Esophagus squamous epithelium (tissue), 4 donors: ENCODE measurements at regions not wholly inside any gene's neighbourhood (a gene's known extent, or its start where the extent isn't known, plus 50 kb on each side); places are given as distances from the start of the nearest gene placed in this dataset.

Experiments used
- CTCF ChIP-seq, 6 experiments: fragments of 450-650 bp in 4 of 6; fragments of 200-600 bp in 2 of 6; sonication (generic) in 2 of 6; IDR thresholded peaks; one replicate each; pipeline ENCODE4 v1.5.1; 2016 to 2019; ENCODE audit warnings: antibody characterized with exemption in 6 of 6, mild to moderate bottlenecking in 4 of 6, moderate library complexity in 4 of 6
- POLR2A ChIP-seq, 4 donors: fragments of 450-650 bp; IDR thresholded peaks; one replicate each; pipeline ENCODE4 v1.6.1; 2017; ENCODE audit warnings: antibody characterized with exemption in 4 of 4, mild to moderate bottlenecking in 4 of 4, moderate library complexity in 3 of 4

- TF ChIP-seq CTCF (IDR thresholded peaks at IDR 0.05) (peak in 1 of 6 experiments; percentile 9), POLR2A (IDR thresholded peaks at IDR 0.05) (no peak)
Observed at GRCh38 chr1:185412385-185413087, 95.5 kb upstream of the IVNS1ABP start.
